ENCODE measurements at regions not wholly inside any gene's neighbourhood (a gene's known extent, or its start where the extent isn't known, plus 50 kb on each side); places are given as distances from the start of the nearest gene placed in this dataset.
"Not testable (repeated sequence)": the region's sequence is repeated elsewhere in the genome, so short reads cannot be mapped to it uniquely, and the experiment has no call there.

- no peak for DNase-seq
These were observed 930.2 kb downstream of the C4orf33 start for GRCh38 chr4:130026185-130026584.

GRCh38 chr4:130027973-130028372 lies 932.0 kb downstream of the C4orf33 start:
- no peak for DNase-seq

GRCh38 chr4:130028552-130028951 lies 932.6 kb downstream of the C4orf33 start:
- no peak for DNase-seq

- no peak for DNase-seq
These were observed 933.5 kb downstream of the C4orf33 start for GRCh38 chr4:130029442-130029841.

GRCh38 chr4:130031858-130032257 lies 935.9 kb downstream of the C4orf33 start:
- DNase-seq = no peak

- not testable (repeated sequence) for DNase-seq
These were observed 937.7 kb downstream of the C4orf33 start for GRCh38 chr4:130033657-130034056.

- DNase-seq = no peak
These were observed 938.9 kb downstream of the C4orf33 start for GRCh38 chr4:130034876-130035275.

GRCh38 chr4:130035391-130035790 lies 939.4 kb downstream of the C4orf33 start:
- no peak for DNase-seq

- DNase-seq = not testable (repeated sequence)
These were observed 941.9 kb downstream of the C4orf33 start for GRCh38 chr4:130037866-130038265.

- DNase-seq = peak; percentile 5
These were observed 942.6 kb downstream of the C4orf33 start for GRCh38 chr4:130038540-130038939.

- DNase-seq = no peak
These were observed 947.8 kb downstream of the C4orf33 start for GRCh38 chr4:130043732-130044160.

GRCh38 chr4:130044788-130045531 lies 949.0 kb downstream of the C4orf33 start:
- DNase-seq = no peak

GRCh38 chr4:130053723-130054122 lies 957.8 kb downstream of the C4orf33 start:
- DNase-seq = no peak

- DNase-seq = no peak
These were observed 959.0 kb downstream of the C4orf33 start for GRCh38 chr4:130054908-130055307.

- no peak for DNase-seq
These were observed 960.3 kb downstream of the C4orf33 start for GRCh38 chr4:130056286-130056685.

- no peak for DNase-seq
These were observed 968.5 kb downstream of the C4orf33 start for GRCh38 chr4:130064471-130064870.

GRCh38 chr4:130067419-130067818 lies 971.5 kb downstream of the C4orf33 start:
- DNase-seq = no peak

GRCh38 chr4:130068072-130068471 lies 972.1 kb downstream of the C4orf33 start:
- DNase-seq = no peak

GRCh38 chr4:130071746-130072145 lies 975.8 kb downstream of the C4orf33 start:
- DNase-seq = no peak

GRCh38 chr4:130073145-130073790 lies 977.3 kb downstream of the C4orf33 start:
- no peak for DNase-seq

GRCh38 chr4:130074096-130074495 lies 978.1 kb downstream of the C4orf33 start:
- DNase-seq = no peak

- DNase-seq = no peak
These were observed 981.3 kb downstream of the C4orf33 start for GRCh38 chr4:130077275-130077674.

- DNase-seq = not testable (repeated sequence)
These were observed 983.1 kb downstream of the C4orf33 start for GRCh38 chr4:130079027-130079426.

- no peak for DNase-seq
These were observed 985.0 kb downstream of the C4orf33 start for GRCh38 chr4:130080872-130081451.

Measured in activated gamma-delta T cell (primary cell).